IMR-90 (cell line): ENCODE measurements at regions not wholly inside any gene's neighbourhood (a gene's known extent, or its start where the extent isn't known, plus 50 kb on each side); places are given as distances from the start of the nearest gene placed in this dataset.

ENCODE experiments used
- ATAC-seq: fragments of 200-7000 bp; cut with Tn5 transposase; 2 replicates; pipeline ENCODE4 v1.9.1; 2020; ENCODE audit warnings: low read depth, mild to moderate bottlenecking, moderate library complexity
- BruUV-seq: library from RNA; stranded (reverse); fragments of 400-500 nt; replicated peaks from 2 replicates; lab custom pipeline; 2021; lab: Mats Ljungman, UMichigan
- CTCF ChIA-PET: fragments of 300-600 bp; formaldehyde crosslinking; extraction: SDS; loops from one replicate; lab custom pipeline; 2021; ENCODE audit warnings: antibody characterized with exemption; lab: Yijun Ruan, JAX
- POLR2A ChIA-PET: fragments of 300-600 bp; sonication (Branson Sonifier 250); formaldehyde crosslinking; loops from one replicate; lab custom pipeline; 2022; ENCODE audit warnings: antibody characterized with exemption; ENCODE audit not compliant: unreplicated experiment; lab: Charles Lee
- DNase-seq: peaks from one replicate; pipeline ENCODE4 v3.0.0; 2013
- H2AFZ ChIP-seq: replicated peaks from 2 replicates; pipeline ENCODE3; 2013; ENCODE audit warnings: low read length, mild to moderate bottlenecking; ENCODE audit not compliant: poor library complexity
- H2AK5ac ChIP-seq: 2 replicates; pipeline ENCODE4 v1.6.1; 2013; ENCODE audit warnings: low read depth, low read length, inconsistent platforms
- H2AK9ac ChIP-seq: replicated peaks from 2 replicates; pipeline ENCODE3; 2013; ENCODE audit warnings: mild to moderate bottlenecking, low read depth, low read length, moderate library complexity; ENCODE audit not compliant: poor library complexity
- H2BK120ac ChIP-seq: 2 replicates; pipeline ENCODE4 v1.6.1; 2013; ENCODE audit warnings: low read depth, low read length, inconsistent platforms
- H2BK15ac ChIP-seq: 3 replicates; pipeline ENCODE4 v1.6.1; 2013; ENCODE audit warnings: low read depth, low read length, inconsistent platforms
- H2BK20ac ChIP-seq: 2 replicates; pipeline ENCODE4 v1.6.1; 2013; ENCODE audit warnings: low read depth, mild to moderate bottlenecking, inconsistent platforms, low read length, moderate library complexity
- H2BK5ac ChIP-seq: 2 replicates; pipeline ENCODE4 v1.6.1; 2013; ENCODE audit warnings: mild to moderate bottlenecking, low read depth, low read length, inconsistent platforms; ENCODE audit not compliant: poor library complexity, severe bottlenecking
- H3K14ac ChIP-seq: replicated peaks from 2 replicates; pipeline ENCODE4 v1.6.1; 2013; ENCODE audit warnings: low read depth, low read length, inconsistent platforms
- H3K18ac ChIP-seq: 2 replicates; pipeline ENCODE4 v1.6.1; 2013; ENCODE audit warnings: low read depth, low read length, control low read depth
- H3K23ac ChIP-seq: 2 replicates; pipeline ENCODE4 v1.6.1; 2013; ENCODE audit warnings: low read depth, low read length, inconsistent platforms
- H3K27ac ChIP-seq: 2 replicates; pipeline ENCODE4 v1.5.1; 2013; ENCODE audit warnings: mild to moderate bottlenecking, control low read depth, low read length; ENCODE audit not compliant: insufficient read depth
- H3K27me3 ChIP-seq: 2 replicates; pipeline ENCODE4 v1.6.1; 2013; ENCODE audit warnings: low read length; ENCODE audit not compliant: control insufficient read depth, insufficient read depth
- H3K36me3 ChIP-seq: 2 replicates; pipeline ENCODE4 v1.6.1; 2013; ENCODE audit warnings: low read length, mixed read lengths; ENCODE audit not compliant: control insufficient read depth, insufficient read depth
- H3K4ac ChIP-seq: 2 replicates; pipeline ENCODE4 v1.6.1; 2013; ENCODE audit warnings: low read depth, low read length, inconsistent platforms
- H3K4me1 ChIP-seq: 2 replicates; pipeline ENCODE4 v1.6.1; 2013; ENCODE audit warnings: low read length, mixed read lengths; ENCODE audit not compliant: control insufficient read depth, insufficient read depth
- H3K4me2 ChIP-seq: 2 replicates; pipeline ENCODE4 v1.6.1; 2013; ENCODE audit warnings: low read depth, mild to moderate bottlenecking, control low read depth, low read length, moderate library complexity
- H3K4me3 ChIP-seq: 2 replicates; pipeline ENCODE4 v1.5.1; 2013; ENCODE audit warnings: low read depth, mild to moderate bottlenecking, control low read depth, low read length, moderate library complexity; ENCODE audit not compliant: insufficient read depth
- H3K56ac ChIP-seq: 2 replicates; pipeline ENCODE4 v1.6.1; 2013; ENCODE audit warnings: low read length, inconsistent platforms; ENCODE audit not compliant: insufficient read depth; ENCODE audit errors: extremely low read depth
- H3K79me1 ChIP-seq, 2 experiments: 2 replicates each; pipeline ENCODE4 v1.6.1; 2013; ENCODE audit warnings: low read length in 2 of 2, inconsistent platforms in 1 of 2, low read depth in 1 of 2
- H3K9ac ChIP-seq: 2 replicates; pipeline ENCODE4 v1.6.1; 2013; ENCODE audit warnings: low read depth, low read length, control low read depth
- H3K9me1 ChIP-seq: 2 replicates; pipeline ENCODE4 v1.6.1; 2013; ENCODE audit warnings: low read length, inconsistent platforms; ENCODE audit not compliant: insufficient read depth
- H3K9me3 ChIP-seq: 2 replicates; pipeline ENCODE4 v1.6.1; 2013; ENCODE audit warnings: low read length; ENCODE audit not compliant: control insufficient read depth, insufficient read depth
- H4K20me1 ChIP-seq: 2 replicates; pipeline ENCODE4 v1.6.1; 2013; ENCODE audit warnings: low read length, inconsistent platforms; ENCODE audit not compliant: insufficient read depth
- H4K5ac ChIP-seq: 2 replicates; pipeline ENCODE4 v1.6.1; 2013; ENCODE audit warnings: mild to moderate bottlenecking, low read depth, low read length, control low read depth
- H4K8ac ChIP-seq, 2 experiments: 2 replicates each; pipeline ENCODE4 v1.6.1; 2013; ENCODE audit warnings: low read depth in 2 of 2, low read length in 2 of 2, control low read depth in 1 of 2, inconsistent platforms in 1 of 2
- H4K91ac ChIP-seq: 2 replicates; pipeline ENCODE4 v1.6.1; 2013; ENCODE audit warnings: low read depth, low read length, inconsistent platforms; ENCODE audit not compliant: insufficient read depth
- BHLHE40 ChIP-seq: fragments of 150-350 bp; IDR thresholded peaks from 2 replicates; pipeline ENCODE4 v1.6.1; 2016; ENCODE audit warnings: mild to moderate bottlenecking, low read depth, low read length
- CEBPB ChIP-seq: IDR thresholded peaks from 2 replicates; pipeline ENCODE4 v1.6.1; 2012; ENCODE audit warnings: low read depth, low read length, improper control_type of control experiment
- CHD1 ChIP-seq: IDR thresholded peaks from 2 replicates; pipeline ENCODE4 v1.6.1; 2012; ENCODE audit warnings: low read depth, low read length, improper control_type of control experiment
- FOS ChIP-seq: fragments of 150-350 bp; IDR thresholded peaks from 2 replicates; pipeline ENCODE4 v1.6.1; 2016; ENCODE audit warnings: low read depth, low read length
- MAFK ChIP-seq: IDR thresholded peaks from 2 replicates; pipeline ENCODE4 v1.6.1; 2012; ENCODE audit warnings: low read depth, low read length, improper control_type of control experiment
- MAZ ChIP-seq: IDR thresholded peaks from 2 replicates; pipeline ENCODE4 v1.6.1; 2012; ENCODE audit warnings: low read depth, mild to moderate bottlenecking, low read length, improper control_type of control experiment, moderate library complexity, borderline replicate concordance
- MXI1 ChIP-seq: IDR thresholded peaks from 2 replicates; pipeline ENCODE4 v1.6.1; 2012; ENCODE audit warnings: low read depth, mild to moderate bottlenecking, low read length, moderate library complexity, borderline replicate concordance
- NFE2L2 ChIP-seq: fragments of 150-350 bp; IDR thresholded peaks from 2 replicates; pipeline ENCODE4 v1.6.1; 2016; ENCODE audit warnings: low read depth, mild to moderate bottlenecking, low read length
- POLR2A ChIP-seq: IDR thresholded peaks from 2 replicates; pipeline ENCODE4 v1.6.1; 2012; ENCODE audit warnings: mild to moderate bottlenecking, low read depth, low read length
- RAD21 ChIP-seq: IDR thresholded peaks from 2 replicates; pipeline ENCODE4 v1.6.1; 2012; ENCODE audit warnings: low read length, improper control_type of control experiment
- RCOR1 ChIP-seq: IDR thresholded peaks from 2 replicates; pipeline ENCODE4 v1.6.1; 2012; ENCODE audit warnings: mild to moderate bottlenecking, low read length, improper control_type of control experiment; ENCODE audit not compliant: insufficient replicate concordance
- RFX5 ChIP-seq: IDR thresholded peaks from 2 replicates; pipeline ENCODE4 v1.8.0; 2012; ENCODE audit warnings: low read depth, mild to moderate bottlenecking, low read length, moderate library complexity
- SMC3 ChIP-seq: fragments of 150-350 bp; IDR thresholded peaks from 2 replicates; pipeline ENCODE4 v1.6.1; 2016; ENCODE audit warnings: low read depth, mild to moderate bottlenecking, antibody characterized with exemption, low read length, moderate library complexity
- WGBS, 2 experiments: methylation state at CpG; one replicate each; pipeline versions ENCODE4 v1.1.5 to v1.1.7; 2013; ENCODE audit warnings: missing lambda C conversion rate in 2 of 2; ENCODE audit not compliant: insufficient read length in 1 of 2; ENCODE audit errors: extremely low coverage in 2 of 2; 5-methylcytosine and 5-hydroxymethylcytosine counted together
- dilution Hi-C: fragments of 300-500 bp; cut with HindIII; formaldehyde crosslinking; loops from one replicate; pipeline ENCODE4 v1.14.3; 2018; ENCODE audit warnings: low sequenced_read_pairs; ENCODE audit not compliant: unreplicated experiment
- in situ Hi-C: fragments of 300-500 bp; cut with MboI; formaldehyde crosslinking; loops from 3 replicates; pipeline ENCODE4 v1.14.3; 2019; ENCODE audit warnings: low sequenced_read_pairs, inconsistent platforms, mixed read lengths
- intact Hi-C: fragments of 100-400 bp; cut with micrococcal nuclease; formaldehyde crosslinking; loops from 2 replicates; pipeline ENCODE4 v1.10.0; 2022
- TF ChIP-seq, protein P1 (sequence below): conservative IDR thresholded peaks from 2 replicates; pipeline ENCODE4 v1.5.1; 2012; ENCODE audit warnings: mild to moderate bottlenecking, low read depth, low read length, improper control_type of control experiment
- TF ChIP-seq, protein P2 (sequence below): fragments of 150-350 bp; IDR thresholded peaks from 2 replicates; pipeline ENCODE4 v1.6.1; 2016; ENCODE audit warnings: low read depth, mild to moderate bottlenecking, low read length, moderate library complexity, borderline replicate concordance
- TF ChIP-seq, protein P3 (sequence below): fragments of 150-350 bp; IDR thresholded peaks from 2 replicates; pipeline ENCODE4 v1.6.1; 2017; ENCODE audit warnings: mild to moderate bottlenecking, antibody characterized with exemption, low read length, low read depth

DNA sequence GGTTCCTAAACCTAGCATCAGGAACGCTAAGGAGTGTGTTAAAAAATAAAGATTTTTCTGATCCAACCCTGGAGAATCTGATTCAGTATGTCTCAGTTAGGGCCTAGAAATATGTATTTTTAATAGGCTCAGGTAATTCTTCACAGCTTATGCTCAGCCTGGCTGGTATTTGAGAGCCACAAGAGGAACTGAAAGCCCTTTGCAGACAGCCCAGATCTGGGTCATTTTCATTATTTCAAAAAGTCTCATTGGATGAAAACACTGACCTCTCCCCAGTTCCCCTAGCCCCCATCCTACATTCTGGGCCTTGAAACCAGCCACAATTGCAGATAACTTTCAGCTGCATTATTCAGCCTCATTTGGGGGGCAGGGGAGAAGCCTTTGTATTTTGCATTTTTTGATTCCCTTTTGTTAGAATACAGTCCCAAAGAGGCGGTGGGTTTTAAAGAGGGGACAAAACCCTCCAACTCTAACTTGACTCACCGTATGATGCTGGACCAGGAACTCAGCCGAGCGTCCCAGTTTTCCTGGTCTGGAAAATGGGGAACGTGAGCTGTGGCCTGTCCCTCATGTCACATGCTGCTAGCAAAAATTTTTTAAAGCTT, 66.0 kb upstream of the LARGE1 start:
- POLR2A ChIA-PET, result no interaction called here
- H2AK5ac ChIP-seq, result no peak overlapping the region
- ATAC-seq, result no peak
- H3K4me1 ChIP-seq, result no peaks in the 10 kb centered on the region
- H2AFZ ChIP-seq, result no peak overlapping the region
- no peak overlapping the region for H3K4me2 ChIP-seq
- peaks cover 16% of the 10 kb centered on the region for H3K9me3 ChIP-seq
- no peak overlapping the region for H4K8ac ChIP-seq
- no peak overlapping the region for H3K14ac ChIP-seq
- H4K91ac ChIP-seq, result no peak overlapping the region
- no peak for DNase-seq
- H3K9ac ChIP-seq, result no peak overlapping the region
- no peaks in the 10 kb centered on the region for H3K9me1 ChIP-seq
- no peaks in the 10 kb centered on the region for H3K27me3 ChIP-seq
- in situ Hi-C loops, result no loop called here
- H3K18ac ChIP-seq, result no peak overlapping the region
- no peaks in the 10 kb centered on the region for H3K36me3 ChIP-seq
- intact Hi-C loops, result no loop called here
- CTCF ChIA-PET, result no interaction called here
- H2BK15ac ChIP-seq, result no peak overlapping the region
- no peaks in the 10 kb centered on the region for H3K79me1 ChIP-seq
- no peak overlapping the region for H2AK9ac ChIP-seq
- WGBS, 2 experiments, result 47% methylated on average over 3 of the region's 6 CpGs; no CpG with 5 or more reads in 1 of the 2 experiments
- no peak overlapping the region for H3K4ac ChIP-seq
- TF ChIP-seq, protein P1, sequence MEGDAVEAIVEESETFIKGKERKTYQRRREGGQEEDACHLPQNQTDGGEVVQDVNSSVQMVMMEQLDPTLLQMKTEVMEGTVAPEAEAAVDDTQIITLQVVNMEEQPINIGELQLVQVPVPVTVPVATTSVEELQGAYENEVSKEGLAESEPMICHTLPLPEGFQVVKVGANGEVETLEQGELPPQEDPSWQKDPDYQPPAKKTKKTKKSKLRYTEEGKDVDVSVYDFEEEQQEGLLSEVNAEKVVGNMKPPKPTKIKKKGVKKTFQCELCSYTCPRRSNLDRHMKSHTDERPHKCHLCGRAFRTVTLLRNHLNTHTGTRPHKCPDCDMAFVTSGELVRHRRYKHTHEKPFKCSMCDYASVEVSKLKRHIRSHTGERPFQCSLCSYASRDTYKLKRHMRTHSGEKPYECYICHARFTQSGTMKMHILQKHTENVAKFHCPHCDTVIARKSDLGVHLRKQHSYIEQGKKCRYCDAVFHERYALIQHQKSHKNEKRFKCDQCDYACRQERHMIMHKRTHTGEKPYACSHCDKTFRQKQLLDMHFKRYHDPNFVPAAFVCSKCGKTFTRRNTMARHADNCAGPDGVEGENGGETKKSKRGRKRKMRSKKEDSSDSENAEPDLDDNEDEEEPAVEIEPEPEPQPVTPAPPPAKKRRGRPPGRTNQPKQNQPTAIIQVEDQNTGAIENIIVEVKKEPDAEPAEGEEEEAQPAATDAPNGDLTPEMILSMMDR, result no peak
- no peak for TF ChIP-seq CEBPB
- TF ChIP-seq, protein P2, sequence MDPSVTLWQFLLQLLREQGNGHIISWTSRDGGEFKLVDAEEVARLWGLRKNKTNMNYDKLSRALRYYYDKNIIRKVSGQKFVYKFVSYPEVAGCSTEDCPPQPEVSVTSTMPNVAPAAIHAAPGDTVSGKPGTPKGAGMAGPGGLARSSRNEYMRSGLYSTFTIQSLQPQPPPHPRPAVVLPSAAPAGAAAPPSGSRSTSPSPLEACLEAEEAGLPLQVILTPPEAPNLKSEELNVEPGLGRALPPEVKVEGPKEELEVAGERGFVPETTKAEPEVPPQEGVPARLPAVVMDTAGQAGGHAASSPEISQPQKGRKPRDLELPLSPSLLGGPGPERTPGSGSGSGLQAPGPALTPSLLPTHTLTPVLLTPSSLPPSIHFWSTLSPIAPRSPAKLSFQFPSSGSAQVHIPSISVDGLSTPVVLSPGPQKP, result no peak
- no peak for TF ChIP-seq MXI1
- TF ChIP-seq FOS, result no peak
- no peak for TF ChIP-seq MAZ
- no peak for TF ChIP-seq POLR2A
- TF ChIP-seq BHLHE40, result no peak
- TF ChIP-seq SMC3, result no peak
- no peak for TF ChIP-seq RFX5
- TF ChIP-seq CHD1, result no peak
- TF ChIP-seq MAFK, result no peak
- TF ChIP-seq, protein P3, sequence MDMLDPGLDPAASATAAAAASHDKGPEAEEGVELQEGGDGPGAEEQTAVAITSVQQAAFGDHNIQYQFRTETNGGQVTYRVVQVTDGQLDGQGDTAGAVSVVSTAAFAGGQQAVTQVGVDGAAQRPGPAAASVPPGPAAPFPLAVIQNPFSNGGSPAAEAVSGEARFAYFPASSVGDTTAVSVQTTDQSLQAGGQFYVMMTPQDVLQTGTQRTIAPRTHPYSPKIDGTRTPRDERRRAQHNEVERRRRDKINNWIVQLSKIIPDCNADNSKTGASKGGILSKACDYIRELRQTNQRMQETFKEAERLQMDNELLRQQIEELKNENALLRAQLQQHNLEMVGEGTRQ, result no peak
- no peak for TF ChIP-seq RCOR1
- no peak for TF ChIP-seq NFE2L2
- TF ChIP-seq RAD21, result no peak
- H2BK120ac ChIP-seq, result no peak overlapping the region
- no peak overlapping the region for H2BK5ac ChIP-seq
- no peak overlapping the region for H4K5ac ChIP-seq
- H3K23ac ChIP-seq, result no peak overlapping the region
- H3K27ac ChIP-seq, result no peak overlapping the region
- H4K20me1 ChIP-seq, result no peaks in the 10 kb centered on the region
- dilution Hi-C loops, result no loop called here
- H3K4me3 ChIP-seq, result no peak overlapping the region
- BruUV-seq, result no TSS peak
- no peak overlapping the region for H3K56ac ChIP-seq
- no peak overlapping the region for H2BK20ac ChIP-seq
